ACC112 (cell line): ENCODE measurements at regions not wholly inside any gene's neighbourhood (a gene's known extent, or its start where the extent isn't known, plus 50 kb on each side); places are given as distances from the start of the nearest gene placed in this dataset.

ENCODE experiments used
- H2AFZ ChIP-seq: fragments of 200-600 bp; sonication (generic); one replicate; pipeline ENCODE4 v1.6.0; 2017; ENCODE audit warnings: antibody characterized with exemption, low read length; ENCODE audit not compliant: unreplicated experiment
- H3K27ac ChIP-seq: fragments of 200-600 bp; sonication (generic); 2 replicates; pipeline ENCODE4 v1.5.1; 2014; ENCODE audit warnings: low read depth, mild to moderate bottlenecking, antibody characterized with exemption, low read length, moderate library complexity
- H3K27me3 ChIP-seq: fragments of 200-600 bp; sonication (generic); 2 replicates; pipeline ENCODE4 v1.6.1; 2014; ENCODE audit warnings: mild to moderate bottlenecking, antibody characterized with exemption, low read length, moderate library complexity, mixed read lengths; ENCODE audit not compliant: insufficient read depth
- H3K36me3 ChIP-seq: fragments of 200-600 bp; sonication (generic); 2 replicates; pipeline ENCODE4 v1.6.1; 2016; ENCODE audit warnings: mild to moderate bottlenecking, antibody characterized with exemption, low read length, moderate library complexity, mixed read lengths; ENCODE audit not compliant: insufficient read depth
- H3K4me1 ChIP-seq: fragments of 200-600 bp; sonication (generic); one replicate; pipeline ENCODE4 v1.6.1; 2016; ENCODE audit warnings: low read length, mixed read lengths; ENCODE audit not compliant: insufficient read depth, unreplicated experiment, control insufficient read depth
- H3K4me3 ChIP-seq: fragments of 200-600 bp; sonication (generic); 2 replicates; pipeline ENCODE4 v1.5.1; 2014; ENCODE audit warnings: mild to moderate bottlenecking, low read depth, low read length
- H3K79me2 ChIP-seq: fragments of 200-600 bp; sonication (generic); one replicate; pipeline ENCODE4 v1.6.0; 2016; ENCODE audit warnings: low read length; ENCODE audit not compliant: control insufficient read depth, unreplicated experiment, insufficient read depth

DNA sequence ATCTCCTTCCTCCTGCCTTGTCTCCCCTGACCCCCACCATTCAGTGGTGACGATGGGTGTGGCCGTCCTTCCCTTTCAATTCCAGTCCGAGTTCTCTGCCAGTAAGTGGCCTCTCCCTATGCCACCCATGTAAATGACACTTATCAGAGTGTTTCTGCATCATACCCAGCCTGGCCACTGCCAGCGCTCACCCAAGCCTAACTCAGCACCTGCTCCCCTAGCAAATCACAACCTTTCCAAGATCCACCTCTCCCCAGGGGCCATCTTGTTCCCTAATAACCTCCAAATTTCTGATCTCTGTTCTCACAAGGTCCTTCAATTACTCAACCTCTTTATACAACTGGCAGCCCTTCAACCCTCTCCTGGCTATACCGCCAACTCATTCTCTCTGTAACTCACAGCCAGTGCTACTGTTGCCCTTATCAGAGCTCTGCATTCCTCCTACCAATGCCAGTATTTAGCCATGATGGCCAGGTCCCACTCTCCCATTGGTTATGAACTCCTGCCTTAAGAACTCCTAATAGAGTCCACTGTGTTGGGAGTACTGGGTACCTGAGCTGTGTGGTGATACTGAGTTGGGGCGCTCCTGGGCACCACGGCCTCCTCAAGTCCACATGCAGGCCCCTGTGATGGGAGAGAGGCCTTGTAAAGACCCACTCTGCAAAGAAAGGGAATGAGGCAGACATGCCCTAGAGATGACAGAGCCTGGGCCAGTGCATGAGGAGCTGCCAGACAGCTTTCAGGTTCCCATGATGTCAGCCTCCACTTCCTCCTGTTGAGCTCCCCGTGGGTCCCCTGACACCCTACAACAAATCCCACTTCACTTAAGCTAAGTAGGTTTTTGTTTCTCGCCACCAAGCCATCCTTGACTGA lies 187.4 kb upstream of the RREB1 start:
- H3K27ac ChIP-seq: no peak overlapping the region
- no peaks in the 10 kb centered on the region for H3K36me3 ChIP-seq
- H2AFZ ChIP-seq: no peak overlapping the region
- H3K79me2 ChIP-seq: no peaks in the 10 kb centered on the region
- H3K27me3 ChIP-seq: 0 out of 2 replicates have a peak, but pooled peaks cover 6% of the 10 kb centered on the region
- H3K4me3 ChIP-seq: no peak overlapping the region
- peaks cover 10% of the 10 kb centered on the region for H3K4me1 ChIP-seq

DNA sequence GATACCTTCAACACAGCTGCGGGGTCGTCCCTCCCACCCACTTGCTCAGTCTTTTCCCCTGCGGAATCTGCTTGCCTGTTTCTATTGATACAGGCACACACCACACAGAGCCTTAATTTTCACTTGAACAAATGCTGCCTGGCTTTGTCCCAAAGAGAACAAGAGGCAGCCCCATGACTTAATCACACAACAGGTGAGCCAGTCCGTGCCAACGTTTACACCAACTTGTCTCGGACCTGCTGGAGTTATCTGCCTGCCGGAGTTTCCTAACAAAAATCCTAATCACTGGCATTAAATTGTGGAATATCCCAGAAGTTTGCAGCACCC lies 186.8 kb upstream of the RREB1 start:
- Histone ChIP-seq H3K27ac (no peak overlapping the region), H3K27me3 (0 out of 2 replicates have a peak, but pooled peaks cover 6% of the 10 kb centered on the region), H3K4me1 (peaks cover 9% of the 10 kb centered on the region), H3K36me3 (no peaks in the 10 kb centered on the region), H3K79me2 (no peaks in the 10 kb centered on the region), H2AFZ (no peak overlapping the region), H3K4me3 (no peak overlapping the region)

DNA sequence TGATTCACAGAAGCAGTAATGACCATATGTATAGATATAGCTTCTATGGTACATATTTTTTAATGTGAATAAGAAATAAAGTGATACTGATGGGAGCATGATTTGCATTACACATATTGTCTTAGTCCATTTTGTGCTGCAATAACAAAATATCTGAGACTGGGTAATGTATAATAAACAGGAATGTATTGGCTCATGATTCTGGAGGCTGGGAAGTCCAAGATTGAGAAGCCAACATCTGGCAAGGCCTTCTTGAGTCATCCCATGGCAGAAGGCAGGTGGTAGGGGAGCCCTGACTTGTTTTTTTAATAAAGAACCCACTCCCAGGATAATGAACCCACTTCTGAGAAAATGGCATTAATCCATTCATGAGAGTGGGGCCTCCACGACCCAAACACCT lies 185.6 kb upstream of the RREB1 start:
- Histone ChIP-seq H3K36me3 (no peaks in the 10 kb centered on the region), H2AFZ (no peak overlapping the region), H3K27me3 (0 out of 2 replicates have a peak, but pooled peaks cover 6% of the 10 kb centered on the region), H3K27ac (no peak overlapping the region), H3K79me2 (no peaks in the 10 kb centered on the region), H3K4me3 (no peak overlapping the region), H3K4me1 (no peaks in the 10 kb centered on the region)

- no peak overlapping the region for H3K4me3 ChIP-seq
- H3K27ac ChIP-seq: no peak overlapping the region
- no peak overlapping the region for H2AFZ ChIP-seq
- H3K4me1 ChIP-seq: no peaks in the 10 kb centered on the region
- H3K36me3 ChIP-seq: no peaks in the 10 kb centered on the region
- 0 out of 2 replicates have a peak, but pooled peaks cover 6% of the 10 kb centered on the region for H3K27me3 ChIP-seq
- H3K79me2 ChIP-seq: no peaks in the 10 kb centered on the region
Observed at GRCh38 chr6:6923605-6924004, 184.2 kb upstream of the RREB1 start.

- Histone ChIP-seq H3K27me3 (0 out of 2 replicates have a peak, but pooled peaks cover 6% of the 10 kb centered on the region), H3K79me2 (no peaks in the 10 kb centered on the region), H3K36me3 (no peaks in the 10 kb centered on the region), H3K4me3 (no peak overlapping the region), H3K27ac (no peak overlapping the region), H2AFZ (no peak overlapping the region), H3K4me1 (no peaks in the 10 kb centered on the region)
Observed at GRCh38 chr6:6924708-6925107, 183.1 kb upstream of the RREB1 start.

- H3K36me3 ChIP-seq: no peaks in the 10 kb centered on the region
- H3K79me2 ChIP-seq: no peaks in the 10 kb centered on the region
Observed at GRCh38 chr6:6925391-6926164, 182.2 kb upstream of the RREB1 start.

DNA sequence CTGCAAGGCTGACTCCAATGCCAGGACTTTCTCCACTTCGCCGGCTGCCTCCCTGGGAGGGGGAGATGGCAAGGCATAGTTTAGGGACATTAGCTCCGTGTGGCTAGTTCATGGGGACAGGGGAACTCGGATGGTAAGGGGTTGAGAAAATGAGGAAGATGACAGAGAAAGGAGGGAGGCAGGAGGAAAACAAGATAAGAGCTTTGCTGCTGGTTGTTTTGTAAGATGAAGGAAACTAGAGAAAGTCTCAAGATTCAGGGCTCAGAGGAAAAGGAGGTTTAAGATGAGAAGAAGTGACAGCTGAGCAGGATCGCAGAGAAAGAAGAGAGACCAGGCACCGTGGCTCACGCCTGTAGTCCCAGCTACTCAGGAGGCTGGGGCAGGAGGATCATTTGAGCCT lies 180.9 kb upstream of the RREB1 start:
- H3K36me3 ChIP-seq: no peaks in the 10 kb centered on the region
- H3K79me2 ChIP-seq: no peaks in the 10 kb centered on the region
- 0 out of 2 replicates have a peak, but pooled peaks cover 4% of the 10 kb centered on the region for H3K27me3 ChIP-seq
- H2AFZ ChIP-seq: no peak overlapping the region
- H3K27ac ChIP-seq: no peak overlapping the region
- no peaks in the 10 kb centered on the region for H3K4me1 ChIP-seq
- H3K4me3 ChIP-seq: no peak overlapping the region

More at GRCh38 chr6:6925391-6926164, 182.2 kb upstream of the RREB1 start:
- Histone ChIP-seq H3K27ac (no peak overlapping the region), H3K4me3 (no peak overlapping the region), H3K27me3 (0 out of 2 replicates have a peak, but pooled peaks cover 5% of the 10 kb centered on the region), H3K4me1 (no peaks in the 10 kb centered on the region), H2AFZ (no peak overlapping the region)

GRCh38 chr6:6927521-6928361 lies 180.0 kb upstream of the RREB1 start:
- Histone ChIP-seq H3K4me1 (no peaks in the 10 kb centered on the region), H3K79me2 (no peaks in the 10 kb centered on the region), H3K27me3 (0 out of 2 replicates have a peak, but pooled peaks cover 4% of the 10 kb centered on the region), H3K4me3 (peak overlapping the region; percentile 39), H2AFZ (peak overlapping the region; percentile 77), H3K36me3 (no peaks in the 10 kb centered on the region), H3K27ac (no peak overlapping the region)

DNA sequence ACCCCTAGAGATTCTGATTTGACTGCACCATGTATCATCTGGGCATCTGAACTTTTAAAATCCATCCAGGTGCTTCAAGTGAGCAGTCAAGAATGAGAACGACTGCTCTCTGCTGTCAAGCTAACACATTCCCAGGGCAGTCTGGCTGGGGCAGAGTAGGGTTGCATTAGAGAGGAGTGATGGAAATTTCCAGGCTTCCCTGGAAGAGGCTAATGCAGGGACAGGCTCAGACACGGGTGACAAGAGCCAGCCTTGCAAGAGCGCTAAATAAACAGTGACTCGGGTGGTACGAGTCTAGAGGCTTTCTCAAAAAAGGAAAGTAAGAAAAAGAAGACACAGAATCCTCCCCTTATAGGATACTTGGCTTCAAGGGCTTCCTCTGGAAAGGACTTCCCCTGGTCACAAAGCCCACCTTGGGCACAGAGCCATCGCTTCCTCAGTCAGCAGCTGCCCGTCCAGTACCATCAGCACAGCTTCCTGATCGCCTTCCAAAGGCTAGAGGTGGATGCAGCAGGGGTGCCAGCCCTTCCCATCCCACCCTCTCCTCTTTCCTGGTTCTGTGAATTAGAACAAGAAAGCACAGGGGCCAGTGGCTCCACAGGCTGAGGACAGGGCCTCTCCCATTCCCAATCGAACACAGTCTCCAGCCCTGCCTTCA lies 177.4 kb upstream of the RREB1 start:
- Histone ChIP-seq H3K79me2 (no peaks in the 10 kb centered on the region), H3K4me3 (no peak overlapping the region), H3K27me3 (0 out of 2 replicates have a peak, but pooled peaks cover 4% of the 10 kb centered on the region), H3K27ac (no peak overlapping the region), H2AFZ (no peak overlapping the region), H3K36me3 (no peaks in the 10 kb centered on the region), H3K4me1 (no peaks in the 10 kb centered on the region)
